Heart left ventricle (tissue), 16 donors: ENCODE measurements at regions not wholly inside any gene's neighbourhood (a gene's known extent, or its start where the extent isn't known, plus 50 kb on each side); places are given as distances from the start of the nearest gene placed in this dataset.
"Not testable (repeated sequence)": the region's sequence is repeated elsewhere in the genome, so short reads cannot be mapped to it uniquely, and the experiment has no call there.

Experiments used
- ATAC-seq, 4 donors: fragments of 200-7000 bp; cut with Tn5 transposase; one replicate each; pipeline ENCODE4 v1.9.1; 2020 to 2022; ENCODE audit warnings: moderate library complexity in 4 of 4, mild to moderate bottlenecking in 3 of 4, moderate number of reproducible peaks in 1 of 4
- DNase-seq, 5 donors: peaks; one replicate each; pipeline ENCODE4 v3.0.0-alpha.2; 2020
- H3K27ac ChIP-seq, 12 donors: fragments of 200-600 bp; sonication (generic) in 4 of 12; one replicate each; pipeline versions ENCODE4 v1.5.0 to v1.8.0; 2016 to 2022; ENCODE audit warnings: mild to moderate bottlenecking in 2 of 12
- H3K27me3 ChIP-seq, 9 donors: fragments of 200-600 bp; sonication (generic) in 2 of 9; one replicate each; pipeline versions ENCODE4 v1.5.1 to v1.8.0; 2016 to 2022; ENCODE audit warnings: mild to moderate bottlenecking in 3 of 9
- H3K36me3 ChIP-seq, 9 donors: fragments of 200-600 bp; sonication (generic) in 2 of 9; one replicate each; pipeline versions ENCODE4 v1.5.0 to v1.8.0; 2018 to 2022; ENCODE audit warnings: mild to moderate bottlenecking in 2 of 9
- H3K4me1 ChIP-seq, 12 donors: fragments of 200-600 bp; sonication (generic) in 4 of 12; one replicate each; pipeline versions ENCODE4 v1.5.0 to v1.8.0; 2016 to 2022; ENCODE audit warnings: mild to moderate bottlenecking in 3 of 12
- H3K4me3 ChIP-seq, 12 donors: fragments of 200-600 bp; sonication (generic) in 4 of 12; one replicate each; pipeline versions ENCODE4 v1.5.0 to v1.8.0; 2017 to 2022; ENCODE audit warnings: mild to moderate bottlenecking in 9 of 12, moderate library complexity in 4 of 12
- H3K9me3 ChIP-seq, 12 donors: fragments of 200-600 bp; sonication (generic) in 4 of 12; one replicate each; pipeline versions ENCODE4 v1.5.0 to v1.8.0; 2016 to 2022; ENCODE audit warnings: mild to moderate bottlenecking in 1 of 12
- CTCF ChIP-seq, 12 donors: fragments of 200-600 bp; sonication (generic) in 4 of 12; IDR thresholded peaks; one replicate each; pipeline versions ENCODE4 v1.5.0 to v1.8.0; 2018 to 2022; ENCODE audit warnings: antibody characterized with exemption in 12 of 12, mild to moderate bottlenecking in 5 of 12
- POLR2A ChIP-seq, 2 donors: fragments of 450-650 bp; IDR thresholded peaks; one replicate each; pipeline ENCODE4 v1.6.1; 2017; ENCODE audit warnings: antibody characterized with exemption in 2 of 2, mild to moderate bottlenecking in 2 of 2, moderate library complexity in 2 of 2
- WGBS, 4 donors: extraction: QIAGEN DNeasy Blood & Tissue Kit in 2 of 4; methylation state at CpG; one replicate each; pipeline versions ENCODE4 v1.1.5 to v1.1.7; 2013 to 2018; 5-methylcytosine and 5-hydroxymethylcytosine counted together
- intact Hi-C, 10 donors: fragments of 100-400 bp; cut with DNase I; formaldehyde crosslinking; loops; one replicate each; pipeline versions ENCODE4 v1.11.1 to v1.14.2; 2022
- donor health status: ischemic (EF 13 %, LVEDD 7.1; RV severe dilation, severe dysfunction).
- donor health status: healthy with polysubstance abuse.
- donor health status: DM: no; HTN: yes; CAD: no.
- donor health status: DM: no; HTN: no; CAD: no.
- donor health status: ischemic (EF 25% LVEDD 6.9; RV normal size, moderate dysfunction).
- donor health status: ischemic (EF 25% LVEDD 5.7; RV mildly dilated, moderate dysfunction).
- donor health status: healthy.
- donor health status: DM: yes; HTN: yes; CAD: no.
- donor health status: ischemic (EF 35%, LVEDD 5.7; RV mildly dilated, moderate dysfunction).
- donor health status: nonischemic (EF 11% LVEDD 7.7; RV severe dilation, severe dysfunction).
- donor health status: DM: yes; HTN: yes; CAD: no.
- donor health status: PGD.
- donor health status: ischemic (EF 29% LVEDD 5.4; RV normal size, mild dysfunction).
- donor health status: nonischemic (EF 23%, LVEDD 6.1; RV moderate dilation, normal function).

- intact Hi-C loops: no loop called here
- WGBS, 4 donors: 83 to 93% (median 86%) methylated on average over 3 of the region's 3 CpGs
- Histone ChIP-seq H3K36me3 (no peaks in the 10 kb centered on the region), H3K9me3 (no peaks in the 10 kb centered on the region), H3K4me1 (no peaks in the 10 kb centered on the region), H3K27me3 (no peaks in the 10 kb centered on the region), H3K4me3 (no peak overlapping the region), H3K27ac (no peak overlapping the region)
- TF ChIP-seq CTCF (IDR thresholded peaks at IDR 0.05): no peak
- TF ChIP-seq POLR2A (IDR thresholded peaks at IDR 0.05): no peak
- ATAC-seq: no peak
- DNase-seq: no peak
These were observed 504.1 kb downstream of the PCDH11X start for GRCh38 chrX:92283308-92283707.

GRCh38 chrX:92298067-92298466, 518.9 kb downstream of the PCDH11X start:
- DNase-seq, H3K4me1 ChIP-seq, H3K4me3 ChIP-seq, intact Hi-C loops, H3K9me3 ChIP-seq, H3K36me3 ChIP-seq, ATAC-seq, H3K27me3 ChIP-seq, H3K27ac ChIP-seq: not testable (repeated sequence)
- WGBS, 4 donors: 70 to 82% (median 79%) methylated on average over 3 of the region's 3 CpGs

GRCh38 chrX:92333194-92333593, 554.0 kb downstream of the PCDH11X start:
- H3K9me3 ChIP-seq, ATAC-seq, H3K4me3 ChIP-seq, intact Hi-C loops, H3K27ac ChIP-seq, DNase-seq, H3K36me3 ChIP-seq, H3K4me1 ChIP-seq, H3K27me3 ChIP-seq: not testable (repeated sequence)
- WGBS, 4 donors: 73 to 84% (median 78%) methylated on average over 4 to 5 of the region's 5 CpGs

- ATAC-seq, H3K4me1 ChIP-seq, H3K27me3 ChIP-seq, H3K27ac ChIP-seq, intact Hi-C loops, H3K4me3 ChIP-seq, DNase-seq, H3K9me3 ChIP-seq, H3K36me3 ChIP-seq: not testable (repeated sequence)
- 72 to 81% (median 77%) methylated on average over 6 of the region's 6 CpGs for WGBS, 4 donors
These were observed 571.9 kb downstream of the PCDH11X start for GRCh38 chrX:92351065-92351464.

GRCh38 chrX:92351511-92351910, 572.3 kb downstream of the PCDH11X start:
- 80 to 96% (median 85%) methylated on average over 2 of the region's 2 CpGs for WGBS, 4 donors
- H3K27ac ChIP-seq: no peak overlapping the region
- no peaks in the 10 kb centered on the region for H3K36me3 ChIP-seq
- no peaks in the 10 kb centered on the region for H3K27me3 ChIP-seq
- ATAC-seq (no peak), DNase-seq (no peak)
- TF ChIP-seq CTCF (IDR thresholded peaks at IDR 0.05) (no peak), POLR2A (IDR thresholded peaks at IDR 0.05) (no peak)
- intact Hi-C loops: no loop called here
- no peak overlapping the region for H3K4me3 ChIP-seq
- H3K4me1 ChIP-seq: no peaks in the 10 kb centered on the region
- H3K9me3 ChIP-seq: no peaks in the 10 kb centered on the region
